ENCODE measurements at regions not wholly inside any gene's neighbourhood (a gene's known extent, or its start where the extent isn't known, plus 50 kb on each side); places are given as distances from the start of the nearest gene placed in this dataset.

DNA sequence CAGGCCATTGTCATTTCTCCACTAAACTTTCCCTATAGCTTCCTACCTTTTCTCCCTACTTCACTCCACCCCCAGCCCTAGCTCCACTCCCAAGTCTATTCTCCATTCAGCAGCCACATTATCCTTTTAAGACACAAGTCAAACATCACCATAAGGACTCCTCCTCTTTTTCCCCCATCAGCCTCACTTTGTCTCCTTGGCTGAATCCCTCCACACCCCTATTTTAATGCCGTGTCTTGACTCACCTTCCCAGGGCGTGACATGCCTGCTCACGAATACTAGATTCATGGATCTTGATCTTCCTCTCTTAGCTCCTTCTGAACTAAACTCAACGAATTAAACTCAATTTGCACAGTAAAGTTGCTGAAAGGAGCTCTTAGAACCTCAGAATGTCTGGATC, 281.9 kb downstream of the PTTG2 start:
- Histone ChIP-seq H2AK5ac (ENCODE audit: low read depth, low read length) (no peak overlapping the region), H3K14ac (replicated peaks; ENCODE audit: low read depth, low read length) (no peak overlapping the region), H2BK20ac (ENCODE audit: low read depth, low read length) (no peak overlapping the region), H2BK15ac (ENCODE audit: low read depth, low read length) (no peak overlapping the region), H4K5ac (ENCODE audit: low read depth, low read length) (no peak overlapping the region), H2AK9ac (replicated peaks; ENCODE audit: low read depth, low read length, poor library complexity) (peak overlapping the region; percentile 3), H3K4me2 (ENCODE audit: low read depth, low read length) (no peak overlapping the region), H2AFZ (replicated peaks; ENCODE audit: low read length, poor library complexity) (no peak overlapping the region), H3K56ac (ENCODE audit: extremely low read depth, insufficient read depth, low read length) (no peak overlapping the region), H4K8ac (ENCODE audit: low read depth in 2 of 2, low read length in 2 of 2) (no peak overlapping the region), H4K91ac (ENCODE audit: insufficient read depth, low read depth, low read length) (no peak overlapping the region), H2BK5ac (ENCODE audit: low read depth, low read length, poor library complexity, severe bottlenecking) (no peak overlapping the region), H3K4me1 (ENCODE audit: control insufficient read depth, insufficient read depth, low read length) (no peaks in the 10 kb centered on the region), H3K9me3 (ENCODE audit: control insufficient read depth, insufficient read depth, low read length) (no peaks in the 10 kb centered on the region), H3K4me3 (ENCODE audit: insufficient read depth, low read depth, low read length) (no peak overlapping the region), H3K27me3 (ENCODE audit: control insufficient read depth, insufficient read depth, low read length) (no peaks in the 10 kb centered on the region; the same call in none of the 2 replicates), H3K9me1 (ENCODE audit: insufficient read depth, low read length) (peaks cover 6% of the 10 kb centered on the region; the same call in 1 of the 2 replicates), H3K23ac (ENCODE audit: low read depth, low read length) (no peak overlapping the region), H3K18ac (ENCODE audit: low read depth, low read length) (no peak overlapping the region), H3K79me1 (ENCODE audit: low read depth in 1 of 2, low read length in 2 of 2) (no peaks in the 10 kb centered on the region), H2BK120ac (ENCODE audit: low read depth, low read length) (no peak overlapping the region), H3K27ac (ENCODE audit: insufficient read depth, low read length) (no peak overlapping the region), H3K9ac (ENCODE audit: low read depth, low read length) (no peak overlapping the region), H3K4ac (ENCODE audit: low read depth, low read length) (no peak overlapping the region), H3K36me3 (ENCODE audit: control insufficient read depth, insufficient read depth, low read length) (no peaks in the 10 kb centered on the region), H4K20me1 (ENCODE audit: insufficient read depth, low read length) (no peaks in the 10 kb centered on the region)
- in situ Hi-C loops (cut with MboI; ENCODE audit: low sequenced_read_pairs): no loop called here
- BruUV-seq (replicated peaks): no TSS peak
- no CpG with 5 or more reads among the region's 4 CpGs for WGBS, 2 experiments (ENCODE audit: extremely low coverage in 2 of 2, insufficient read length in 1 of 2)
- dilution Hi-C loops (cut with HindIII; ENCODE audit: low sequenced_read_pairs, unreplicated experiment): no loop called here
- TF ChIP-seq POLR2A (IDR thresholded peaks at IDR 0.05; ENCODE audit: low read depth, low read length) (no peak), NFE2L2 (IDR thresholded peaks at IDR 0.05; ENCODE audit: low read depth, low read length) (no peak), CTCF (conservative IDR thresholded peaks at IDR 0.05; ENCODE audit: low read depth, low read length) (no peak), MXI1 (IDR thresholded peaks at IDR 0.05; ENCODE audit: borderline replicate concordance, low read depth, low read length) (no peak), FOS (IDR thresholded peaks at IDR 0.05; ENCODE audit: low read depth, low read length) (no peak)
- ChIA-PET CTCF (interaction anchor here (0.8 kb wide), 1 partner anchor 10 kb away, joined by 3 read pairs; no protein-coding TSS in a partner anchor), POLR2A (ENCODE audit: unreplicated experiment) (no interaction called here)
- no peak for ATAC-seq (ENCODE audit: low read depth)
- DNase-seq: no peak
- intact Hi-C loops (cut with micrococcal nuclease): no loop called here

Data from IMR-90 (cell line).